ENCODE measurements at regions not wholly inside any gene's neighbourhood (a gene's known extent, or its start where the extent isn't known, plus 50 kb on each side); places are given as distances from the start of the nearest gene placed in this dataset.

GRCh38 chr6:135692426-135692825, 159.1 kb upstream of the PDE7B start:
- no TSS peak for BruUV-seq (replicated peaks)
- Histone ChIP-seq H3K9ac (ENCODE audit: low read length) (no peak overlapping the region), H3K79me2 (ENCODE audit: low read length) (no peaks in the 10 kb centered on the region), H3K9me2 (replicated peaks; ENCODE audit: low read length) (no peaks in the 10 kb centered on the region), H3K27ac (ENCODE audit: low read length) (no peak overlapping the region), H3K36me3 (ENCODE audit: low read depth, low read length) (no peaks in the 10 kb centered on the region), H2AFZ (ENCODE audit: low read length) (no peak overlapping the region), H3K9me3 (ENCODE audit: low read length) (no peaks in the 10 kb centered on the region), H3K4me2 (ENCODE audit: low read length) (no peak overlapping the region), H3K4me1 (ENCODE audit: insufficient read depth, low read length) (no peaks in the 10 kb centered on the region), H4K20me1 (ENCODE audit: low read length) (no peaks in the 10 kb centered on the region), H3F3A (ENCODE audit: low read length, unreplicated experiment) (no peaks in the 10 kb centered on the region), H3K27me3 (ENCODE audit: low read length) (no peaks in the 10 kb centered on the region), H3K4me3 (ENCODE audit: low read length) (no peak overlapping the region)
- no peak for ATAC-seq
- ChIA-PET POLR2A (ENCODE audit: unreplicated experiment) (no interaction called here), CTCF (no interaction called here)
- no peak for DNase-seq
- intact Hi-C loops (cut with micrococcal nuclease), result no loop called here
- no peak for TF ChIP-seq EZH2 (IDR thresholded peaks at IDR 0.05; ENCODE audit: low read length, unreplicated experiment)
- TF ChIP-seq EZH2phosphoT487 (IDR thresholded peaks at IDR 0.05; ENCODE audit: borderline replicate concordance, low read length), result no peak
- no peak for TF ChIP-seq CTCF (conservative IDR thresholded peaks at IDR 0.05; ENCODE audit: low read depth, low read length)

DNA sequence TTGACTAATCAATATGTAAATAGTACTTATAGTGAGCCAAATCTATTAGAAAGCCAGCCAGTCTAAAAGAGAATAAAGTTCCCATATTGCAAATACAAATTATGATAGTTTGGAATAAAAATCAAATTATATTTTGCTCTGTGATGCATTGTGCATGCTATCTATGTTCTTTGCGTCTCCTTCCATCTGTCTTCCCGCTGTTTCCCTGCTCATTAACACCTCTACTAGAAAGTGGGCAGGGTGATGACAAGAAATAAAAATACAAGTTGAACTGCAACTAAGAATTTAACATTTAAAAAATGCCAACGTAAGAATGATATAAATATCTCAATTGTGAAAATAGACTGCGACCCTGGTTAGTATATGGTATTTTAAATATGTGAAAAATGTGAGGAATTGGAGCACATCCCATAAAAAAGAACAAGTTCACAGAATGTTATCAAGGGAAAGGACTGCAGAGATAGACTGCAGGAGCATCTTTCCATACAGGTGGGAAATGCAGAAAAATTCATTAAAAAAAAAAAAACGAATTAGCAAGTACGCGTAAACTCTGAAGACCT, 157.6 kb upstream of the PDE7B start:
- no peaks in the 10 kb centered on the region for H3K4me1 ChIP-seq (ENCODE audit: insufficient read depth, low read length)
- no peaks in the 10 kb centered on the region for H3K79me2 ChIP-seq (ENCODE audit: low read length)
- no peak overlapping the region for H2AFZ ChIP-seq (ENCODE audit: low read length)
- no peak for DNase-seq
- no peak overlapping the region for H3K4me2 ChIP-seq (ENCODE audit: low read length)
- H3K9ac ChIP-seq (ENCODE audit: low read length), result no peak overlapping the region
- no peaks in the 10 kb centered on the region for H3F3A ChIP-seq (ENCODE audit: low read length, unreplicated experiment)
- intact Hi-C loops (cut with micrococcal nuclease), result no loop called here
- no peaks in the 10 kb centered on the region for H3K36me3 ChIP-seq (ENCODE audit: low read depth, low read length)
- no peak overlapping the region for H3K27ac ChIP-seq (ENCODE audit: low read length)
- BruUV-seq (replicated peaks), result no TSS peak
- ChIA-PET POLR2A (ENCODE audit: unreplicated experiment) (no interaction called here), CTCF (no interaction called here)
- H3K4me3 ChIP-seq (ENCODE audit: low read length), result no peak overlapping the region
- TF ChIP-seq EZH2 (IDR thresholded peaks at IDR 0.05; ENCODE audit: low read length, unreplicated experiment) (no peak), CTCF (conservative IDR thresholded peaks at IDR 0.05; ENCODE audit: low read depth, low read length) (no peak)
- H3K9me2 ChIP-seq (replicated peaks; ENCODE audit: low read length), result no peaks in the 10 kb centered on the region
- no peak for ATAC-seq
- H3K27me3 ChIP-seq (ENCODE audit: low read length), result no peaks in the 10 kb centered on the region
- no peaks in the 10 kb centered on the region for H4K20me1 ChIP-seq (ENCODE audit: low read length)
- no peaks in the 10 kb centered on the region for H3K9me3 ChIP-seq (ENCODE audit: low read length)

DNA sequence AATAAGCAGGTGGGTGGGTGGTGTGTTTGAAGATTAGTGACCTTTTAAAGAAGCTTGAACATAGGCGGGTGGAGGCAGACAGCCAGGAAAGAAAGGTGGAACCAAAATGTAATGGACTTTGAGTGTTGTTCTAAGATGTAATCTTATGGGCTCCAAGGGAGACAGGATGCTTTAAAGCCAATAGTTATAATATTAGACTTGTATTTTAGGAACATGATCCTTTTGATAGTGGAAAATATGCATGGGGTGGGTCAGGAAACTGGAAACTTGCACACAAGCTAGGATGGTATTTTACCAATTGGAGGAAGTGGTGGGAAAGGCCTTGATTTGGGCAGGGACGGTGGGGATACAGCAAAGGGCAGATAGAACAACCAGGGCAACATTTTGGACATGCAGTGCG, 151.8 kb upstream of the PDE7B start:
- TF ChIP-seq EZH2phosphoT487 (IDR thresholded peaks at IDR 0.05; ENCODE audit: borderline replicate concordance, low read length), result no peak
- TF ChIP-seq CTCF (conservative IDR thresholded peaks at IDR 0.05; ENCODE audit: low read depth, low read length), result no peak
- TF ChIP-seq EZH2 (IDR thresholded peaks at IDR 0.05; ENCODE audit: low read length, unreplicated experiment), result no peak
- Histone ChIP-seq H3K36me3 (ENCODE audit: low read depth, low read length) (no peaks in the 10 kb centered on the region), H3K4me1 (ENCODE audit: insufficient read depth, low read length) (no peaks in the 10 kb centered on the region), H2AFZ (ENCODE audit: low read length) (no peak overlapping the region), H4K20me1 (ENCODE audit: low read length) (no peaks in the 10 kb centered on the region), H3K79me2 (ENCODE audit: low read length) (no peaks in the 10 kb centered on the region), H3K27me3 (ENCODE audit: low read length) (no peaks in the 10 kb centered on the region), H3K27ac (ENCODE audit: low read length) (no peak overlapping the region), H3K4me3 (ENCODE audit: low read length) (no peak overlapping the region), H3F3A (ENCODE audit: low read length, unreplicated experiment) (no peaks in the 10 kb centered on the region), H3K9me2 (replicated peaks; ENCODE audit: low read length) (no peaks in the 10 kb centered on the region), H3K9me3 (ENCODE audit: low read length) (no peaks in the 10 kb centered on the region), H3K4me2 (ENCODE audit: low read length) (no peak overlapping the region), H3K9ac (ENCODE audit: low read length) (no peak overlapping the region)
- intact Hi-C loops (cut with micrococcal nuclease), result no loop called here
- CTCF ChIA-PET, result no interaction called here
- POLR2A ChIA-PET (ENCODE audit: unreplicated experiment), result interaction anchor here (0.6 kb wide), 1 partner anchor 52 kb away, joined by 6 read pairs; no protein-coding TSS in a partner anchor
- no peak for DNase-seq
- BruUV-seq (replicated peaks), result no TSS peak
- no peak for ATAC-seq
